8988T (cell line): ENCODE measurements at regions not wholly inside any gene's neighbourhood (a gene's known extent, or its start where the extent isn't known, plus 50 kb on each side); places are given as distances from the start of the nearest gene placed in this dataset.

Experiments
- DNase-seq: peaks from one replicate; pipeline ENCODE4 v3.0.0; 2011

GRCh38 chr5:147037515-147038205, 159.1 kb upstream of the PPP2R2B start:
- DNase-seq: no peak

- DNase-seq: no peak
Measured at GRCh38 chr5:147040856-147041255, 162.3 kb upstream of the PPP2R2B start.

- DNase-seq: no peak
Measured at GRCh38 chr5:147044572-147045273, 166.2 kb upstream of the PPP2R2B start.

- DNase-seq: no peak
Measured at GRCh38 chr5:147045290-147045689, 166.7 kb upstream of the PPP2R2B start.

GRCh38 chr5:147046281-147046680, 167.7 kb upstream of the PPP2R2B start:
- no peak for DNase-seq

- DNase-seq: no peak
Measured at GRCh38 chr5:147046894-147047293, 168.3 kb upstream of the PPP2R2B start.

- no peak for DNase-seq
Measured at GRCh38 chr5:147049764-147050163, 171.2 kb upstream of the PPP2R2B start.

- no peak for DNase-seq
Measured at GRCh38 chr5:147050172-147050571, 171.6 kb upstream of the PPP2R2B start.

- DNase-seq: no peak
Measured at GRCh38 chr5:147051193-147051592, 172.6 kb upstream of the PPP2R2B start.

- no peak for DNase-seq
Measured at GRCh38 chr5:147052519-147052918, 174.0 kb upstream of the PPP2R2B start.

GRCh38 chr5:147055089-147055826, 176.7 kb upstream of the PPP2R2B start:
- no peak for DNase-seq

GRCh38 chr5:147055850-147056566, 177.5 kb upstream of the PPP2R2B start:
- DNase-seq: no peak

- DNase-seq: no peak
Measured at GRCh38 chr5:147057051-147057450, 177.8 kb upstream of the STK32A start.

- no peak for DNase-seq
Measured at GRCh38 chr5:147061431-147061830, 173.4 kb upstream of the STK32A start.

GRCh38 chr5:147062427-147062826, 172.4 kb upstream of the STK32A start:
- DNase-seq: no peak

GRCh38 chr5:147063943-147064342, 170.9 kb upstream of the STK32A start:
- no peak for DNase-seq

GRCh38 chr5:147065071-147065470, 169.8 kb upstream of the STK32A start:
- DNase-seq: no peak

GRCh38 chr5:147068998-147069397, 165.8 kb upstream of the STK32A start:
- DNase-seq: no peak

GRCh38 chr5:147072622-147073021, 162.2 kb upstream of the STK32A start:
- no peak for DNase-seq

GRCh38 chr5:147073098-147073497, 161.7 kb upstream of the STK32A start:
- DNase-seq: no peak

GRCh38 chr5:147075187-147075586, 159.6 kb upstream of the STK32A start:
- no peak for DNase-seq

GRCh38 chr5:147080391-147080790, 154.4 kb upstream of the STK32A start:
- DNase-seq: no peak

GRCh38 chr5:147081311-147081764, 153.5 kb upstream of the STK32A start:
- DNase-seq: no peak
